Gastrocnemius medialis (tissue), 4 donors: ENCODE measurements at regions not wholly inside any gene's neighbourhood (a gene's known extent, or its start where the extent isn't known, plus 50 kb on each side); places are given as distances from the start of the nearest gene placed in this dataset.
"Not testable (repeated sequence)": the region's sequence is repeated elsewhere in the genome, so short reads cannot be mapped to it uniquely, and the experiment has no call there.

ENCODE experiments used
- CTCF ChIP-seq, 5 experiments: fragments of 450-650 bp in 3 of 5; fragments of 200-600 bp in 2 of 5; sonication (generic) in 2 of 5; IDR thresholded peaks in 4 of 5; conservative IDR thresholded peaks in 1 of 5; 1 replicate in 4 of 5; 2 replicates in 1 of 5; pipeline ENCODE4 v1.5.1; 2016 to 2019; ENCODE audit warnings: antibody characterized with exemption in 5 of 5, mild to moderate bottlenecking in 3 of 5, moderate library complexity in 3 of 5
- POLR2A ChIP-seq, 2 donors: fragments of 450-650 bp; IDR thresholded peaks; one replicate each; pipeline ENCODE4 v1.6.1; 2017; ENCODE audit warnings: antibody characterized with exemption in 2 of 2, mild to moderate bottlenecking in 2 of 2, moderate library complexity in 2 of 2

GRCh38 chr16:54873716-54874373, 56.8 kb upstream of the IRX5 start:
- TF ChIP-seq CTCF (IDR thresholded peaks at IDR 0.05 in 4 of 5, conservative IDR thresholded peaks at IDR 0.05 in 1 of 5); POLR2A (IDR thresholded peaks at IDR 0.05): not testable (repeated sequence)
